G401 (cell line): ENCODE measurements at regions not wholly inside any gene's neighbourhood (a gene's known extent, or its start where the extent isn't known, plus 50 kb on each side); places are given as distances from the start of the nearest gene placed in this dataset.
"Not testable (repeated sequence)": the region's sequence is repeated elsewhere in the genome, so short reads cannot be mapped to it uniquely, and the experiment has no call there.

Experiments
- DNase-seq: peaks from one replicate; pipeline ENCODE4 v3.0.0-alpha.2; 2015; ENCODE audit warnings: low spot score
- in situ Hi-C: cut with HindIII; loops from 2 replicates; pipeline ENCODE4 v1.10.0; 2016; ENCODE audit warnings: low sequenced_read_pairs, mixed read lengths

GRCh38 chr5:89208811-89209210, 325.8 kb upstream of the MEF2C start:
- DNase-seq: no peak
- in situ Hi-C loops: no loop called here

GRCh38 chr5:89208392-89208791, 325.4 kb upstream of the MEF2C start:
- in situ Hi-C loops: no loop called here
- no peak for DNase-seq

- no peak for DNase-seq
- in situ Hi-C loops: no loop called here
Measured at GRCh38 chr5:89204756-89205155, 321.8 kb upstream of the MEF2C start.

GRCh38 chr5:89203611-89204010, 320.6 kb upstream of the MEF2C start:
- in situ Hi-C loops: no loop called here
- DNase-seq: no peak

GRCh38 chr5:89200899-89201298, 317.9 kb upstream of the MEF2C start:
- no peak for DNase-seq

GRCh38 chr5:89199306-89199705, 316.3 kb upstream of the MEF2C start:
- in situ Hi-C loops: no loop called here
- no peak for DNase-seq

More at GRCh38 chr5:89200899-89201298, 317.9 kb upstream of the MEF2C start:
- in situ Hi-C loops: no loop called here

GRCh38 chr5:89191374-89191773, 308.4 kb upstream of the MEF2C start:
- no peak for DNase-seq
- in situ Hi-C loops: no loop called here

- in situ Hi-C loops: no loop called here
- no peak for DNase-seq
Measured at GRCh38 chr5:89190515-89191265, 307.7 kb upstream of the MEF2C start.

- in situ Hi-C loops: no loop called here
Measured at GRCh38 chr5:89187883-89188465, 305.0 kb upstream of the MEF2C start.

GRCh38 chr5:89187268-89187667, 304.3 kb upstream of the MEF2C start:
- in situ Hi-C loops: no loop called here
- no peak for DNase-seq

More at GRCh38 chr5:89187883-89188465, 305.0 kb upstream of the MEF2C start:
- no peak for DNase-seq

GRCh38 chr5:89181546-89181945, 298.6 kb upstream of the MEF2C start:
- no peak for DNase-seq
- in situ Hi-C loops: no loop called here

GRCh38 chr5:89179731-89180130, 296.7 kb upstream of the MEF2C start:
- DNase-seq: no peak
- in situ Hi-C loops: no loop called here

- DNase-seq: no peak
- in situ Hi-C loops: no loop called here
Measured at GRCh38 chr5:89178541-89178940, 295.6 kb upstream of the MEF2C start.

- no peak for DNase-seq
- in situ Hi-C loops: no loop called here
Measured at GRCh38 chr5:89173528-89173927, 290.5 kb upstream of the MEF2C start.

GRCh38 chr5:89168766-89169165, 285.8 kb upstream of the MEF2C start:
- DNase-seq: no peak
- in situ Hi-C loops: no loop called here

GRCh38 chr5:89164703-89165102, 281.7 kb upstream of the MEF2C start:
- DNase-seq, in situ Hi-C loops: not testable (repeated sequence)

- no peak for DNase-seq
- in situ Hi-C loops: no loop called here
Measured at GRCh38 chr5:89156226-89156625, 273.2 kb upstream of the MEF2C start.

- in situ Hi-C loops: no loop called here
- DNase-seq: no peak
Measured at GRCh38 chr5:89147031-89147430, 264.0 kb upstream of the MEF2C start.

GRCh38 chr5:89137148-89137547, 254.2 kb upstream of the MEF2C start:
- no peak for DNase-seq
- in situ Hi-C loops: no loop called here

- DNase-seq: no peak
- in situ Hi-C loops: no loop called here
Measured at GRCh38 chr5:89133975-89134374, 251.0 kb upstream of the MEF2C start.

GRCh38 chr5:89133129-89133528, 250.1 kb upstream of the MEF2C start:
- DNase-seq: no peak
- in situ Hi-C loops: no loop called here
